NCI-H2196 treated with DMSO at 0.1 percent for 48 hours (cell line): ENCODE measurements at regions not wholly inside any gene's neighbourhood (a gene's known extent, or its start where the extent isn't known, plus 50 kb on each side); places are given as distances from the start of the nearest gene placed in this dataset.
"Not testable (repeated sequence)": the region's sequence is repeated elsewhere in the genome, so short reads cannot be mapped to it uniquely, and the experiment has no call there.

Experiments used
- DNase-seq: peaks from one replicate; lab custom pipeline; 2025; ENCODE audit not compliant: unreplicated experiment; lab: John Stamatoyannopoulos, UW

DNA sequence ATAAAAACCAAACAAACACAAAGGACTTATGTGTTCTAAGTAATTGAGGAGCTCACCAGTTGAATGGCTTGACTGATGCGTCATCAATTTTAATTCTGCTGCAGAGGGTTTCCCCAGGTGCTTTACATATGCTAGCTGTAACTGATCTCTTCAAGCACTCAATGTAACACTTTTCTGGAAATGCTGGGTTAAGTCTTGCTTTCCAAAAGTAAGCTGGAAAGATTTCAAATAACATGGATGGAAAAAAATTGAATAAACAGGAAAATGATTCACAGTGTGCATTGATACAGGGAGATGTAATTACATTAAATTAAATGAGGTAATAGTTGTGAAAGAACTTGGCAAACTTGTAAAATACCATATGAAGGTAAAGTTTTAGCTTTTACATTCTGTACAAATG is 186.7 kb upstream of the WDFY3 start:
- no peak for DNase-seq

- no peak for DNase-seq
Observed at GRCh38 chr4:85154591-85154990, 188.1 kb upstream of the WDFY3 start.

- DNase-seq: no peak
Observed at GRCh38 chr4:85165808-85166207, 199.3 kb upstream of the WDFY3 start.

- no peak for DNase-seq
Observed at GRCh38 chr4:85166318-85166717, 199.8 kb upstream of the WDFY3 start.

DNA sequence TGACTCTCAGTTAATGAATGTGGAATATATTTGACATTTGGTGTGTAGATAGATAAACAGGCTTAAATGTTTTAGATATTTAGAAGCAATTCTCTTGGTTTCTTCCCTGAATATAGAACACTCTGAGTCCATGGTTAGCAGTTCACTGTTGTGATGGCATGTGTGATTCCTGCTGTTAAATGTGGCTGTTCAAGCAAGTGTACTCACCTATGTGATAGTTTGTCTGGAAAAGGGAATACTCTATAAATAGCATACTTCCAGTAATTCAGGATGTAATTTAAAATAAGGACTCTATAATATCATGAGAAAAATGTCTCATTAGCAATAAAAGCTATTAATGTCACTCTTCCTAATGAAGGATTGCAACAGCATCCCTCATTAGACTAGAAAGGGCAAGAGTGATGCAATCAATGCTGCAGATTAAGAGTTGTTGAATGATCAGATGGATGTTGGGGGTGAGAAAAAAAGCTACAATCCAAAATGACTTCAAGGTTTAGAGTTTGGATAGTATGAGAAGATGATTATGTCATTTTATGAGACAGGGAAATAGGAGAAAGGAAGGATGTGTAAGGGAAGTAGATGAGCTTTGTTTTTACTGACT is 201.8 kb upstream of the WDFY3 start:
- DNase-seq: no peak

DNA sequence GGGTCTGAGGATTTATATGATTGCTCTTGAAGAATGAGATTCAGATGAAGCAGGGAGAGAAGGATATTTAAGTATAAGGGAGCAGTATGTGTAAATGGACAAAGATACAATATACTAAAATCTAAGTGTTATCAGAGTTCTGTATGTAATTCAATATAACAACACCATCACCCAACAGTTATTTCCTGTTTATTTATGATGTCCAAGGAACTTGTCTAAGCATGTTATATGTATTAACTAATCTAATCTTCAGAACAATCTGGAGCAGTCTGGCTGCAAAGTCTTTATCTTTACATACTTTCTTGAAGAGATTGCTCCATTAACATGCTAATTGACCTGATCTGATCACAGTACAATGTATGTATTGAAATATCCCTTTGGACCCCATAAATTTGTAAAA is 203.8 kb upstream of the WDFY3 start:
- DNase-seq: no peak

DNA sequence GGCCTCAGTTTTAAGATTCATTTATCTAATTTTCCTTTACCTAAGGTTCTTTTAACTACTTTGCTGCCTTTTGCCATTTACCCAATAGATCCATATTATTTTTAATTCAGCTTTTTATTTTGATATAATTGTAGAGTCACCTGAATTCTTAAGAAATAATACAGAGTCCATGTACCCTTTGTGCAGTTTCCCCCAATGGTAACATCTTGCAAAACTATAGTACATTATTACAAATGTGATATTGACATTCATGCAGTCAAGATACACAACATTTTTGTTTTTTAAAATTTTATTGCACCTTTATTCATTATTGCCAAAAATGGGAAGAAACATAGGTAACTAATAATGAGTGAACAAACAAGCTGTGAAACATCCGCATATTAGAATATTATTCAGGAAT is 208.7 kb upstream of the WDFY3 start:
- no peak for DNase-seq

DNA sequence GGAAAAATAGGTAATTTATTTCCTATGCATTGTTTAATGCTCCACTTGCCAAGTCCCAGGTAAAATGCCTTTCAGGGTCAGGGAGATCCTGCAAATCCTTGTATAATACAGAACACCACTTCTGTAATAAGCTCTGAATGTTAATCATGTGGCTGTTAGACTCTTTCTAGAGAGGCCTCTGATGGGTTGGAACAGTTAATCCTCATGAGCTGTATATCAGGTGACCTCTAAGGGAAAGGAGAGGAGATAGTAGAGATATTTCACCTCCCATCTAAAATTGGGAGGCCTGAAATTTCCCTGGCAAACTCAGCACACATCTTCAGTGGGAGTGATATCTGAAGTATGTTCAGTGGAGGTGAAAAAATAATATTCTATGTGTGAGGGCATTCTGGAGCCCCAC is 210.6 kb upstream of the WDFY3 start:
- DNase-seq: no peak

DNA sequence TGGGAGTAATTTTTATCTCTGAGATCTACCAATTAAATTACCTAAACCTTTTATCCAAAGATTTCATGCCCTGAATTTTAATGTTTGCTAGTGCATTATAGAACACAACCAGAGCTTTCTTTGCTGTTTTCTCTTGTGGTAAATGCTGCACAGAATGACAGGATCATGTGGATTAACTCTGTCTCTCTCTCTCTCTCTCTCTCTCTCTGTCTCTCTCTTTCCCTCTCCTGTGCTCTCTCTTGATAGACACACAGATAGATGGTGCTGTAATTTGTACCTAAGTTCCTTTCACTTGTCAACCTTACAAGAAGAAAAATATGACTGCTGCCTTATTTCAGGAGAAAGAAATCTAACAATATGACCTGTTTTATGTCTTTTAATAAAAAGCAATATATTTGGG is 211.2 kb upstream of the WDFY3 start:
- DNase-seq: no peak

DNA sequence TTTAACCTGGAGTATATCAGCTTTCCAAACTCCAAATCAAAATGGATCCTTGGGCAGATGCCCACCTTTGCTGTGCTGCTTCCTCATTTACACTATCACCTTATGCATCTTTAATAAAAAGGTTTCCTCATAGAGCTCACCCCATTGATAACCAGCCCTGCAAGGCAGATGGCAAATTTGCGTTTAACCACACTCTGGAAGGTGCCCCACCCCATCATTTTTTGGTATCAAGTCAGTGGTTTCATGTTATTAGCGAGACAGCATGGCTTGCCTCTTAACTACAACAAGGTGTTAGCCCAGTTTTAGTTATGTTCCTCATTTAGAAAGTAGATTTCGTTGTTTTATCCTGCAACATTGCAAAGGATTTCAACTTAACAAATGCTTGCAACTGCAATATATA is 214.0 kb upstream of the WDFY3 start:
- DNase-seq: no peak

- DNase-seq: no peak
Observed at GRCh38 chr4:85187106-85187505, 220.6 kb upstream of the WDFY3 start.

- DNase-seq: not testable (repeated sequence)
Observed at GRCh38 chr4:85196015-85196414, 229.5 kb upstream of the WDFY3 start.

- no peak for DNase-seq
Observed at GRCh38 chr4:85200106-85200505, 233.6 kb upstream of the WDFY3 start.

DNA sequence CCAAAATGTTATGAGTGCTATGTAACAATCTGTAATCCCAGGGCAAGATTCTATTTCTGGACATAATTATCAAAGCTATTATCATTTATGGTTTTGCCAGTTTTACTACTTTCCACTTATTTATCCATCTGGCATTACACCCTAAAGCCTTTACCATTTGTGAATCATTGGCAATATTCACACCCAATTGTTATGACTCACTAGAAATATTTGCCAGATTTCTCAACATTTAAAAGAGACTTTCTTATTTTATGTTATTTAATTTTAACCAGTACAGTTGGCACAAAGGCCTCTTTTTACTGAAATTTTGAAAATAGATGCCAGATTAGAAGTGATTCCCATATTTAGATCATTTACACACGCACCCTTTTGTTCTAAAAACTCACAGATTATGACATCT is 242.7 kb upstream of the WDFY3 start:
- DNase-seq: no peak

DNA sequence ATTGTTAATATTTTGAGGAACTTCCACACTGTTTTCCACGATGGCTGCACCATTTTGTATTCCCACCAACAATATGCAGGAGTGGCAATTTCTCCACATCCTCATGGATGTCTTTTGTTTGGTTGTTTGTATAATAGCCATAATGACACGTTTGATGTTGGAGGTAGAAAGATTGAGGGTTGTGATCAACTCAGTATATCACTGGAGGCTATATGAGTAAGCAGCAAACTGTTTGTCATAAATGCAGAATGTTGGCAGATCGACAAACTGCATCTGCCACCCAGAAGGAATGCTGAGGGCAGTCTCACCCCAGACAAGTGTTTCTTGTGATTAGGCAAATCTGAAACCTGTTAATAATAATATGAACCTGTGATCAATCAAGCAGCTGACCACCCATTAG is 243.9 kb upstream of the WDFY3 start:
- DNase-seq: no peak

- DNase-seq: not testable (repeated sequence)
Observed at GRCh38 chr4:85216571-85216970, 250.1 kb upstream of the WDFY3 start.

DNA sequence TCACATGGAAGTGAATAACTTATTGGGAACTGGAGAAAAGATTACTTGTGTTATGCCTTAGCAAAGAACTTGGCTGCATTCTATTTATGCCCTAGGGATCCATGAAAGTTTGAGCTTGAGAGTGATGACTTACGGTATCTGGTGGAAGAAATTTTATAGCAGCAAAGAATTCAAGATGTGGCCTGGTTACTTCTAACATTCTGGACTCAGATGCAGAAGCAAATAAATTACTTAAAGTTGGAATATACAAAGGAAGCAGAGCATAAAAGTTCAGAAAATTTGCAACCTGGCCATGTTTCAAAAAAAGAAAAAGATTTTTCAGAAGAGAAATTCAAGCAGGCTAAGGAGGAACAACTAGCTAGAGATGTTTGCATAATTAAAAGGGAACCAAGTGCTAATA is 252.3 kb upstream of the WDFY3 start:
- no peak for DNase-seq

- DNase-seq: no peak
Observed at GRCh38 chr4:85221606-85222005, 253.3 kb upstream of the ARHGAP24 start.

- DNase-seq: no peak
Observed at GRCh38 chr4:85222561-85222960, 252.4 kb upstream of the ARHGAP24 start.

DNA sequence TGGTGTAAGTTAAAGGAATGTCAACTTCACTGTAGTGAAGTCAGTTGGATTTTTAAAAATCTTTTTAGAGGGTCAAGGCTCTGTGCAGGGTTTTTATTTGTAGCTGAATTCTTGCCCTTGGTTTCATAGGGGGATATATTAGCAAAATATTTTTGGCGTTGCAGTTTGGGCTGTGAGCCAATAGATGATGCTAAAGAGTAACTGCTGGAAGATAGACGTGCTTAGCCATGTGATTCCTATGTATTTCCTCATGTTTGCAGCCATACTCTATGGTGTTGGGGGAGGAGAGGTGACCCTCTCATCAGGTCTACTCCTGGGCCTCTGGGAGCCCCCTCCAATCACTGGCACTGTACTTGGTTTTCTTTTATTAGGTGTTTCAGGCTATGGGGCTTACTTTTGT is 246.7 kb upstream of the ARHGAP24 start:
- no peak for DNase-seq

- DNase-seq: no peak
Observed at GRCh38 chr4:85233516-85233915, 241.4 kb upstream of the ARHGAP24 start.

DNA sequence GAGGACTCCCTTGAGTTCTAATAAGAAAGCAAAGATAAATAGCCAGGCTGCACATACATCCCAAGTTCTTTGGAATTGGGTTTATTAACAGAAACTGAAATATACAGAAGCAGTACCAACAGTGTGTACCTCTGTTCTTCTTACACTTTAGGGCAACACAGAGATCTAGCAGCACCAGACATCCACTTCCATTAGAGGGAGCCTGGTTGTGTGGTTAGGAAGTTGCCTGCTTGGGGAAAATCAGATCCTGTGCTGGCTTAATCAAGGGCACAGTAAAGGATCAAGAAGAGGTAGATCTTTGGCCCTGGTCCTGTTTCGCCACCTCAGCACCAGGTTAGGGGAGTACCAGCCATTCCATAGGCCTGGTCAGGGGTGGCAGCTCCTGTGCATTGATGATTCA is 231.1 kb upstream of the ARHGAP24 start:
- no peak for DNase-seq

DNA sequence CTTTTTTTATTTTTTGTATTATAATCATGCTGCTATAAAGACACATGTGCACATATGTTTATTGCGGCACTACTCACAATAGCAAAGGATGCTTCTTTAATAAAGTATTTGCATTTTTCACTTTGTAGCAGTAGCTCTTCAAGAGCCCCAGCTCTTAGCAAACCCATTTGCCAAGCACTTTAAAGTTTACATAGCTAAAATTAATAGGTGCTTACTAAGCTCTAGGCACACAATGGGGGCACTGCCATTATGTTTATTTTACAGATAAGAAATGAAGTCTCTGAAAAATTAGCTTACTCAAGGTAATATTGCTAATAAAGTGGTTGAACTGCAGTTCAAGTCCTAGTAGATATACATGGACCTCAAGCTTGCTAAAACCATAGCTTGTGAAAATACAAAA is 230.3 kb upstream of the ARHGAP24 start:
- no peak for DNase-seq

- DNase-seq: no peak
Observed at GRCh38 chr4:85246055-85246454, 228.9 kb upstream of the ARHGAP24 start.
